ENCODE measurements at regions not wholly inside any gene's neighbourhood (a gene's known extent, or its start where the extent isn't known, plus 50 kb on each side); places are given as distances from the start of the nearest gene placed in this dataset.
"Not testable (repeated sequence)": the region's sequence is repeated elsewhere in the genome, so short reads cannot be mapped to it uniquely, and the experiment has no call there.

GRCh38 chr5:62103863-62104262 lies 202.1 kb upstream of the KIF2A start:
- H3K27me3 Mint-ChIP-seq (ENCODE audit: low read depth); intact Hi-C loops (cut with micrococcal nuclease); H3K36me3 Mint-ChIP-seq (ENCODE audit: low read depth); H3K27ac Mint-ChIP-seq; H3K4me3 Mint-ChIP-seq (ENCODE audit: low read depth); DNase-seq (ENCODE audit: low spot score); H3K9me3 Mint-ChIP-seq; H3K4me1 Mint-ChIP-seq (ENCODE audit: low read depth): not testable (repeated sequence)

DNA sequence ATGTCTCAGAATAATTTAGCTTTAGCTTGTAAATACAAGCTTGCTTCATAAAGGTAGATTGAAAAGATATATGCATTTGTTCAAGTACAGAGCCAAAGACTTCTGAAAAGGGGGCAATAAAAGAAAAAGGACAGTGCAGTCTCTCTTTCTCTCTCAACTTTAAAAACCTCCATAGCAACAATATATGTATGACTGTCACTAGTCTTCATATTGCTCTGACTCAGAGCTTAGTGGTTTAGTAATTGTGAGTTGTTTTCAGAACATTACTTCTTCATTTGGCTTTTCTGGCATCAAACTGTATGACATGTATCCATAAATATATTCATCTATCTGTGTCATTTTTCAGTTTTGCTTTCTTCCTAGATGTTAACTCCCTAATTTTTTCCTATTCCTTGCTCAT lies 194.6 kb upstream of the KIF2A start:
- intact Hi-C loops (cut with micrococcal nuclease), result no loop called here
- H3K27me3 Mint-ChIP-seq (ENCODE audit: low read depth), result peaks cover 9% of the 10 kb centered on the region
- H3K4me3 Mint-ChIP-seq (ENCODE audit: low read depth), result no peak overlapping the region
- DNase-seq (ENCODE audit: low spot score), result no peak
- H3K9me3 Mint-ChIP-seq, result no peaks in the 10 kb centered on the region
- H3K27ac Mint-ChIP-seq, result no peak overlapping the region
- no peaks in the 10 kb centered on the region for H3K4me1 Mint-ChIP-seq (ENCODE audit: low read depth)
- no peaks in the 10 kb centered on the region for H3K36me3 Mint-ChIP-seq (ENCODE audit: low read depth)

GRCh38 chr5:62112689-62113228 lies 193.2 kb upstream of the KIF2A start:
- intact Hi-C loops (cut with micrococcal nuclease), result no loop called here
- Mint-ChIP-seq H3K4me1 (ENCODE audit: low read depth) (no peaks in the 10 kb centered on the region), H3K27ac (no peak overlapping the region), H3K9me3 (no peaks in the 10 kb centered on the region), H3K27me3 (ENCODE audit: low read depth) (peaks cover 13% of the 10 kb centered on the region), H3K36me3 (ENCODE audit: low read depth) (no peaks in the 10 kb centered on the region), H3K4me3 (ENCODE audit: low read depth) (no peak overlapping the region)
- no peak for DNase-seq (ENCODE audit: low spot score)

GRCh38 chr5:62115014-62115413 lies 191.0 kb upstream of the KIF2A start:
- Mint-ChIP-seq H3K27me3 (ENCODE audit: low read depth) (peaks cover 13% of the 10 kb centered on the region), H3K4me3 (ENCODE audit: low read depth) (no peak overlapping the region), H3K36me3 (ENCODE audit: low read depth) (no peaks in the 10 kb centered on the region), H3K9me3 (no peaks in the 10 kb centered on the region), H3K27ac (no peak overlapping the region), H3K4me1 (ENCODE audit: low read depth) (no peaks in the 10 kb centered on the region)
- DNase-seq (ENCODE audit: low spot score), result no peak
- intact Hi-C loops (cut with micrococcal nuclease), result no loop called here

GRCh38 chr5:62124266-62124665 lies 181.7 kb upstream of the KIF2A start:
- no peaks in the 10 kb centered on the region for H3K9me3 Mint-ChIP-seq

DNA sequence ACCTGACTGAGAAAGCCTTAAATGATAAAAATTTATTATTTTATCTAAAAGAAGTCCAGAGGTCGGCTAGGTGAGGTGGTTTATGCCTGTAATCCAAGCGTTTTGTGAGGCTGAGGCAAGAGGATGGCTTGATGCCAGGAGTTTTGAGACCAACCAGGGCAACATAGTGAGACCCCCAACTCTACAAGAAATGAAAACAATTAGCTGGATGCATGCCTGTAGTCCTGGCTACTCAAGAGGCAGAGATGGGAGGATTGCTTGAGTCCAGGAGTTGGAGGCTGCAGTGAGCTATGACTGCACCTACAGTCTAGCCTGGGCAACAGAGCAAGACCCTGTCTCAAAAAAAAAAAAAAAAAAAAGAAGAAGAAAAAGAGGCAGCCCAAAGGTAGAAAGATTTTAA lies 179.9 kb upstream of the KIF2A start:
- no peak overlapping the region for H3K27ac Mint-ChIP-seq
- no peaks in the 10 kb centered on the region for H3K27me3 Mint-ChIP-seq (ENCODE audit: low read depth)
- H3K9me3 Mint-ChIP-seq, result no peaks in the 10 kb centered on the region
- no peak overlapping the region for H3K4me3 Mint-ChIP-seq (ENCODE audit: low read depth)
- H3K36me3 Mint-ChIP-seq (ENCODE audit: low read depth), result no peaks in the 10 kb centered on the region
- DNase-seq (ENCODE audit: low spot score), result no peak
- intact Hi-C loops (cut with micrococcal nuclease), result no loop called here
- no peaks in the 10 kb centered on the region for H3K4me1 Mint-ChIP-seq (ENCODE audit: low read depth)

More at GRCh38 chr5:62124266-62124665, 181.7 kb upstream of the KIF2A start:
- Mint-ChIP-seq H3K27me3 (ENCODE audit: low read depth) (no peaks in the 10 kb centered on the region), H3K4me1 (ENCODE audit: low read depth) (no peaks in the 10 kb centered on the region), H3K36me3 (ENCODE audit: low read depth) (no peaks in the 10 kb centered on the region), H3K4me3 (ENCODE audit: low read depth) (no peak overlapping the region), H3K27ac (no peak overlapping the region)
- no peak for DNase-seq (ENCODE audit: low spot score)
- intact Hi-C loops (cut with micrococcal nuclease), result no loop called here

- intact Hi-C loops (cut with micrococcal nuclease), result no loop called here
- Mint-ChIP-seq H3K36me3 (ENCODE audit: low read depth) (no peaks in the 10 kb centered on the region), H3K9me3 (no peaks in the 10 kb centered on the region), H3K4me3 (ENCODE audit: low read depth) (no peak overlapping the region), H3K27ac (no peak overlapping the region), H3K4me1 (ENCODE audit: low read depth) (no peaks in the 10 kb centered on the region), H3K27me3 (ENCODE audit: low read depth) (no peaks in the 10 kb centered on the region)
- no peak for DNase-seq (ENCODE audit: low spot score)
These were observed 178.8 kb upstream of the KIF2A start for GRCh38 chr5:62127098-62127736.

DNA sequence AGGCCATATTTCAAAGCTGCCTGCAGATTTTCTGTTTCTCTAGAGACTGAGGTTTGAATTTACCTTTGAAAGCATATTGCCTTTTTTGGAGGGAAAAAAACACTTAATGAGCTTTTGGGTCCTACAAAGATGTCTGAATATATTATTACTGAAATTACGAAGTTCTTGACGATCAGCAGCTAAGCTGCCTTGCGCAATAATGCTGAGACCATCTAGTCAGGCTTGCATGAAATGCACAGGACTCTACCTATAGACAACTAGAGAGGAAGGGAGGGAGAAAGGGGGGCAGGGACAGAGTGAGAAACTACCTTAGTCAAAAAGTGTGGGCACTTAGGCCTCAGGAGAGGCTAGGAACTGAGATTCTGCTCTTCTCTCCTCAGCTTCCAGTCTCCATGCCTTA lies 175.9 kb upstream of the KIF2A start:
- DNase-seq (ENCODE audit: low spot score), result no peak
- intact Hi-C loops (cut with micrococcal nuclease), result no loop called here
- Mint-ChIP-seq H3K4me3 (ENCODE audit: low read depth) (no peak overlapping the region), H3K36me3 (ENCODE audit: low read depth) (no peaks in the 10 kb centered on the region), H3K27me3 (ENCODE audit: low read depth) (no peaks in the 10 kb centered on the region), H3K27ac (no peak overlapping the region), H3K9me3 (no peaks in the 10 kb centered on the region), H3K4me1 (ENCODE audit: low read depth) (no peaks in the 10 kb centered on the region)

DNA sequence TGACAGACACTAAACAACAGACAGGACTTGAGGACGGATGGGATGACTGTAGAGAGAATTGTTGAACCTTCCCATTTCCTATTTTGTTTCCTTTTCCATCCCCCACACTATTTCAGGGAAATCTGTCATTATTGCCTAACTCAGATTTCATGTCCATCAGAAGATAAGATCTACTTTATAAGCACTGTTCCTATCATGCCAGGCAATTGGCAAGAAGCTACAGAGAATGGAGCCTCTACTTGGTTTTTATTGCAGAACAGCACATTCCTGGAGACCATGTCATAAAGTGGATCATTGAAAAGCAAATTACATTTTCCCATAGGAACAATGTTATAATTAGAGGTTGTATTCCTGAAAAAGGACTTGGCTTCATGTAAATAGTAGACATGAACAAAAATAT lies 173.7 kb upstream of the KIF2A start:
- no peak for DNase-seq (ENCODE audit: low spot score)
- H3K4me1 Mint-ChIP-seq (ENCODE audit: low read depth), result no peaks in the 10 kb centered on the region
- H3K9me3 Mint-ChIP-seq, result no peaks in the 10 kb centered on the region
- H3K27ac Mint-ChIP-seq, result no peak overlapping the region
- H3K27me3 Mint-ChIP-seq (ENCODE audit: low read depth), result no peaks in the 10 kb centered on the region
- H3K36me3 Mint-ChIP-seq (ENCODE audit: low read depth), result no peaks in the 10 kb centered on the region
- H3K4me3 Mint-ChIP-seq (ENCODE audit: low read depth), result no peak overlapping the region
- intact Hi-C loops (cut with micrococcal nuclease), result no loop called here

DNA sequence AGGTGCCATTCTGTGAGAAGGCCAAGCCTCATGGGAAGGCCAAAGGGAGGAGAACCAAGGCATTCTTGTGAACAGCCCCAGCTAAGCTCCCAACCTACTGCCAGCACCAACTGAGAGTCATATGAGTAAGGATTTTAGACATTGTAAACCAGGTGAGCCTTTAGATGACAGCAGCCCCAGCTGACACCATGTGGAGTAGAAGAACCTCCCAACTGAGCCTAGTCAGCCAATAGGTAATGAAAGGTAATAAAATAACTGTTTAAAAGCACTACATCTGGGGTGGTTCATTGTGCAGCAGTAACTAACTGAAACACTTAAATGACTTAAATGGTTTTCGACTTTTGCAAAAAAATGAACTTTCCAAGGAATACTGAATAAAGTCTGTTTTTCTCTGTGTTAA lies 172.6 kb upstream of the KIF2A start:
- DNase-seq (ENCODE audit: low spot score), result no peak
- H3K4me1 Mint-ChIP-seq (ENCODE audit: low read depth), result no peaks in the 10 kb centered on the region
- no peaks in the 10 kb centered on the region for H3K36me3 Mint-ChIP-seq (ENCODE audit: low read depth)
- no peaks in the 10 kb centered on the region for H3K27me3 Mint-ChIP-seq (ENCODE audit: low read depth)
- H3K27ac Mint-ChIP-seq, result no peak overlapping the region
- intact Hi-C loops (cut with micrococcal nuclease), result no loop called here
- H3K9me3 Mint-ChIP-seq, result no peaks in the 10 kb centered on the region
- H3K4me3 Mint-ChIP-seq (ENCODE audit: low read depth), result no peak overlapping the region

DNA sequence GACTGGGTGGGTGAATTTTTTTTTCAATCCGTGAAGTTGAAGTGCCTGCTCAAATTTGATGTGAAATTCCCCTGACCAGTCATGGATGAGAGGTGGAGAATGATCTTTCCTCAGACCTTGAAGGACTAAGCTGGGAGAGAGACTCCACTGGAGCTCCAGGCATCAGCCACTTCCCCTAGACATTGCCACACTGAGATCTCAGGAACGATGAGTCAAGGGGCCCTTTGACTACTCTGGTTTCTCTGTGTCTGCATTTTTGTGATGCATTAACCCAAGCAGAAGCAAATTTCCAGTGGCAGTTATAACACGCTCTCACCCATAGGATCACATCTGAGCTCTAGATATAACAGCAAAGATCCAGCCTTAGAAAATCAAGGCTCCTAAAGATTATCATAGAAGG lies 171.2 kb upstream of the KIF2A start:
- no peak for DNase-seq (ENCODE audit: low spot score)
- peaks cover 7% of the 10 kb centered on the region for H3K27me3 Mint-ChIP-seq (ENCODE audit: low read depth)
- no peaks in the 10 kb centered on the region for H3K9me3 Mint-ChIP-seq
- H3K27ac Mint-ChIP-seq, result no peak overlapping the region
- no peak overlapping the region for H3K4me3 Mint-ChIP-seq (ENCODE audit: low read depth)
- H3K4me1 Mint-ChIP-seq (ENCODE audit: low read depth), result no peaks in the 10 kb centered on the region
- H3K36me3 Mint-ChIP-seq (ENCODE audit: low read depth), result no peaks in the 10 kb centered on the region
- intact Hi-C loops (cut with micrococcal nuclease), result no loop called here

DNA sequence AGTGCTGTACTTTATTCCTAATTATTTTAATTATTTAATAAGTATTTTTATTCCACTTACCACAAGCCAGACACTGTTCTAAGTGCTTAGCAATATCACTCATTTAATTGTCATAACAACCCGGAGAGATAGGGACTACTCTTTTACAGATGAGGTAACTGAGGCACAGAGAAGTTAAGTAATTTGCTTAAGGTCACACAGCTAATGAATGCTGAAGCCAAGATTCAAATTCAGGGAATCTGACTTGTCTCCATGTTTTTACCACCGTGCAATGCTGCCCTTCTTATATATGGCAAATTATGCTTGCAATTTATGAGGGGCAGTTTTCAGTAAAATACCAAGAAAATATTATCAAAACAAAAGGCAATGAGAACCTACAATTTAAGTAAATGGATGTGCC lies 168.4 kb upstream of the KIF2A start:
- Mint-ChIP-seq H3K9me3 (no peaks in the 10 kb centered on the region), H3K4me1 (ENCODE audit: low read depth) (no peaks in the 10 kb centered on the region), H3K4me3 (ENCODE audit: low read depth) (no peak overlapping the region), H3K36me3 (ENCODE audit: low read depth) (no peaks in the 10 kb centered on the region), H3K27ac (no peak overlapping the region), H3K27me3 (ENCODE audit: low read depth) (peaks cover 15% of the 10 kb centered on the region)
- no peak for DNase-seq (ENCODE audit: low spot score)
- intact Hi-C loops (cut with micrococcal nuclease), result no loop called here

- no peaks in the 10 kb centered on the region for H3K36me3 Mint-ChIP-seq (ENCODE audit: low read depth)
- no peak for DNase-seq (ENCODE audit: low spot score)
- H3K4me1 Mint-ChIP-seq (ENCODE audit: low read depth), result no peaks in the 10 kb centered on the region
- intact Hi-C loops (cut with micrococcal nuclease), result no loop called here
- H3K27me3 Mint-ChIP-seq (ENCODE audit: low read depth), result peaks cover 21% of the 10 kb centered on the region
- no peaks in the 10 kb centered on the region for H3K9me3 Mint-ChIP-seq
- no peak overlapping the region for H3K4me3 Mint-ChIP-seq (ENCODE audit: low read depth)
- H3K27ac Mint-ChIP-seq, result no peak overlapping the region
These were observed 167.4 kb upstream of the KIF2A start for GRCh38 chr5:62138607-62139006.

- Mint-ChIP-seq H3K36me3 (ENCODE audit: low read depth) (no peaks in the 10 kb centered on the region), H3K4me1 (ENCODE audit: low read depth) (no peaks in the 10 kb centered on the region), H3K27me3 (ENCODE audit: low read depth) (peaks cover 29% of the 10 kb centered on the region), H3K27ac (no peak overlapping the region), H3K9me3 (no peaks in the 10 kb centered on the region), H3K4me3 (ENCODE audit: low read depth) (no peak overlapping the region)
- intact Hi-C loops (cut with micrococcal nuclease), result no loop called here
- no peak for DNase-seq (ENCODE audit: low spot score)
These were observed 166.3 kb upstream of the KIF2A start for GRCh38 chr5:62139741-62140140.

All from activated T-helper 2 cell treated with anti-CD3 and anti-CD28 coated beads, Interferon-gamma antibody, Interleukin-2, Interleukin-4, amounts not matched to agents 10 μg/mL and 5 μg/mL and 100 μg/mL, durations not matched to agents 14 hours and 24 hours and 36 hours (primary cell).